ENCODE measurements at regions not wholly inside any gene's neighbourhood (a gene's known extent, or its start where the extent isn't known, plus 50 kb on each side); places are given as distances from the start of the nearest gene placed in this dataset.

GRCh38 chr15:96699871-96700401 lies 369.4 kb downstream of the NR2F2 start:
- 63 to 75% methylated on average over 3 of the region's 3 CpGs for WGBS, 2 donors
- Histone ChIP-seq H3K9me3 (ENCODE audit: control insufficient read depth in 4 of 4, insufficient read depth in 3 of 4, low read length in 3 of 4) (no peaks in the 10 kb centered on the region), H3K27me3 (ENCODE audit: control insufficient read depth in 3 of 3, insufficient read depth in 3 of 3, low read length in 2 of 3) (no peaks in the 10 kb centered on the region), H3K4me3 (no peak overlapping the region), H3K36me3 (ENCODE audit: control insufficient read depth in 4 of 4, insufficient read depth in 4 of 4, low read length in 4 of 4) (no peaks in the 10 kb centered on the region), H3K27ac (ENCODE audit: low read depth in 1 of 2, low read length in 1 of 2) (no peak overlapping the region), H3K4me1 (ENCODE audit: control insufficient read depth in 5 of 5, insufficient read depth in 5 of 5, low read length in 5 of 5) (peaks cover 0 to 14% (median 0%) of the 10 kb centered on the region in 5 donors), H3K9ac (ENCODE audit: insufficient read depth in 1 of 2, low read length in 2 of 2) (no peak overlapping the region)
- TF ChIP-seq CTCF (IDR thresholded peaks at IDR 0.05; ENCODE audit: control extremely low read depth, extremely low read depth), result no peak
- DNase-seq, result no peak
- no peak for ATAC-seq (ENCODE audit: insufficient read depth, low FRiP score)

- ATAC-seq (ENCODE audit: insufficient read depth, low FRiP score), result no peak
- no peak overlapping the region for H3K9ac ChIP-seq (ENCODE audit: insufficient read depth in 1 of 2, low read length in 2 of 2)
- no peak for TF ChIP-seq CTCF (IDR thresholded peaks at IDR 0.05; ENCODE audit: control extremely low read depth, extremely low read depth)
- H3K36me3 ChIP-seq (ENCODE audit: control insufficient read depth in 4 of 4, insufficient read depth in 4 of 4, low read length in 4 of 4), result no peaks in the 10 kb centered on the region
- no peaks in the 10 kb centered on the region for H3K9me3 ChIP-seq (ENCODE audit: control insufficient read depth in 4 of 4, insufficient read depth in 3 of 4, low read length in 3 of 4)
- WGBS, 2 donors, result 58 to 73% methylated on average over 2 of the region's 2 CpGs
- H3K4me1 ChIP-seq (ENCODE audit: control insufficient read depth in 5 of 5, insufficient read depth in 5 of 5, low read length in 5 of 5), result peaks cover 0 to 14% (median 0%) of the 10 kb centered on the region in 5 donors
- no peak overlapping the region for H3K4me3 ChIP-seq
- H3K27me3 ChIP-seq (ENCODE audit: control insufficient read depth in 3 of 3, insufficient read depth in 3 of 3, low read length in 2 of 3), result no peaks in the 10 kb centered on the region
- no peak overlapping the region for H3K27ac ChIP-seq (ENCODE audit: low read depth in 1 of 2, low read length in 1 of 2)
- DNase-seq, result no peak
These were observed 370.1 kb downstream of the NR2F2 start for GRCh38 chr15:96700555-96700954.

- DNase-seq, result peak in 1 of 3 donors; percentile 15
These were observed 370.9 kb downstream of the NR2F2 start for GRCh38 chr15:96701443-96701842.

More at GRCh38 chr15:96701443-96701842, 370.9 kb downstream of the NR2F2 start:
- no peak for ATAC-seq (ENCODE audit: insufficient read depth, low FRiP score)
- Histone ChIP-seq H3K4me3 (no peak overlapping the region), H3K36me3 (ENCODE audit: control insufficient read depth in 4 of 4, insufficient read depth in 4 of 4, low read length in 4 of 4) (no peaks in the 10 kb centered on the region), H3K9me3 (ENCODE audit: control insufficient read depth in 4 of 4, insufficient read depth in 3 of 4, low read length in 3 of 4) (no peaks in the 10 kb centered on the region), H3K27me3 (ENCODE audit: control insufficient read depth in 3 of 3, insufficient read depth in 3 of 3, low read length in 2 of 3) (no peaks in the 10 kb centered on the region), H3K9ac (ENCODE audit: insufficient read depth in 1 of 2, low read length in 2 of 2) (no peak overlapping the region), H3K4me1 (ENCODE audit: control insufficient read depth in 5 of 5, insufficient read depth in 5 of 5, low read length in 5 of 5) (peaks cover 0 to 14% (median 0%) of the 10 kb centered on the region in 5 donors), H3K27ac (ENCODE audit: low read depth in 1 of 2, low read length in 1 of 2) (no peak overlapping the region)
- no peak for TF ChIP-seq CTCF (IDR thresholded peaks at IDR 0.05; ENCODE audit: control extremely low read depth, extremely low read depth)
- WGBS, 2 donors, result 73 to 80% methylated on average over 2 of the region's 2 CpGs

Data from lung (tissue), 11 donors.